ENCODE measurements at regions not wholly inside any gene's neighbourhood (a gene's known extent, or its start where the extent isn't known, plus 50 kb on each side); places are given as distances from the start of the nearest gene placed in this dataset.

GRCh38 chr2:12547566-12548170 is 169.1 kb upstream of the TRIB2 start:
- TF ChIP-seq, protein P1, sequence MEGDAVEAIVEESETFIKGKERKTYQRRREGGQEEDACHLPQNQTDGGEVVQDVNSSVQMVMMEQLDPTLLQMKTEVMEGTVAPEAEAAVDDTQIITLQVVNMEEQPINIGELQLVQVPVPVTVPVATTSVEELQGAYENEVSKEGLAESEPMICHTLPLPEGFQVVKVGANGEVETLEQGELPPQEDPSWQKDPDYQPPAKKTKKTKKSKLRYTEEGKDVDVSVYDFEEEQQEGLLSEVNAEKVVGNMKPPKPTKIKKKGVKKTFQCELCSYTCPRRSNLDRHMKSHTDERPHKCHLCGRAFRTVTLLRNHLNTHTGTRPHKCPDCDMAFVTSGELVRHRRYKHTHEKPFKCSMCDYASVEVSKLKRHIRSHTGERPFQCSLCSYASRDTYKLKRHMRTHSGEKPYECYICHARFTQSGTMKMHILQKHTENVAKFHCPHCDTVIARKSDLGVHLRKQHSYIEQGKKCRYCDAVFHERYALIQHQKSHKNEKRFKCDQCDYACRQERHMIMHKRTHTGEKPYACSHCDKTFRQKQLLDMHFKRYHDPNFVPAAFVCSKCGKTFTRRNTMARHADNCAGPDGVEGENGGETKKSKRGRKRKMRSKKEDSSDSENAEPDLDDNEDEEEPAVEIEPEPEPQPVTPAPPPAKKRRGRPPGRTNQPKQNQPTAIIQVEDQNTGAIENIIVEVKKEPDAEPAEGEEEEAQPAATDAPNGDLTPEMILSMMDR (IDR thresholded peaks at IDR 0.05; ENCODE audit: control insufficient read depth, extremely low read depth, insufficient read depth), result no peak
- H3K4me3 ChIP-seq (ENCODE audit: low read depth, low read length), result no peak overlapping the region
- DNase-seq (ENCODE audit: low read depth), result no peak

DNA sequence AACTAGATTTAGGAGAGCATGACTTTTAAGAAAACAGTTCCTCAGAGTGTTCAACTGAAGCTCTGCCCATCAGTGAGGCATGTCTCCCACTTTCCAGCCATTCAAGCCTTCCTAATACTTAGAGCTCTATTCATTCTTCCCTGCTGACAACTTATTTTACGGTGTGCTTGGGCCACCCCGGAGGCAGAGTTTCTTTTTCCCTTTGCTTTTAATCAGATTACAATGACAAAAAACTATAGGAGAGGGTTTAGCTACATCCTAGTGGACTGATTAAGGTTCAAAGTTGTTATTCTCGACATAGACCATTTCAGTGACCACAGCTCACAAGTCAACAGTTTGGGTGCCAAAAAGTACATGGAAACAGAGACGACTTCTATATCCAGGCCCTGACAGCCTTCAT is 167.8 kb upstream of the TRIB2 start:
- no peak overlapping the region for H3K4me3 ChIP-seq (ENCODE audit: low read depth, low read length)
- TF ChIP-seq, protein P1 (IDR thresholded peaks at IDR 0.05; ENCODE audit: control insufficient read depth, extremely low read depth, insufficient read depth), result no peak
- DNase-seq (ENCODE audit: low read depth), result no peak

DNA sequence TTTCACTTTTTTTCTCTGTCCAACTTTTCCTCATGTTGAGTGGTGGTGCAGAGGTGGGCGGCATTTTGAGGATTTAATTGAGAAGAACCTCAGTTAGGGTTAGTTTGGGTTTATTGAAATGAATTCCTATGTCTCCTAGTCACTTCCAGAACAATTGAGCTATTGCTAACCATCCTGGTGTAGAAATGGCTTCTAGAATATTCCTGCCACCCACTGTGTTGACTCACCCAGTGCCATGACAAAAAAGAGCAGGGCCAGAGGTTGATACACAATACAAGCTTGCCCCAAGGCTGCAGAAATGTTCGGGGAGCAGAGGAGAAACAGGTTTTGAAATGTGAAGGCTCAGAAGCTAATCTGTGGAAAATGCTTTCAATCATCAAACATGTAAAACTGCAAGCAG is 167.1 kb upstream of the TRIB2 start:
- no peak for DNase-seq (ENCODE audit: low read depth)
- TF ChIP-seq, protein P1 (IDR thresholded peaks at IDR 0.05; ENCODE audit: control insufficient read depth, extremely low read depth, insufficient read depth), result no peak
- no peak overlapping the region for H3K4me3 ChIP-seq (ENCODE audit: low read depth, low read length)

GRCh38 chr2:12552092-12552491 is 164.6 kb upstream of the TRIB2 start:
- no peak for DNase-seq (ENCODE audit: low read depth)
- TF ChIP-seq, protein P1 (IDR thresholded peaks at IDR 0.05; ENCODE audit: control insufficient read depth, extremely low read depth, insufficient read depth), result no peak
- H3K4me3 ChIP-seq (ENCODE audit: low read depth, low read length), result no peak overlapping the region

DNA sequence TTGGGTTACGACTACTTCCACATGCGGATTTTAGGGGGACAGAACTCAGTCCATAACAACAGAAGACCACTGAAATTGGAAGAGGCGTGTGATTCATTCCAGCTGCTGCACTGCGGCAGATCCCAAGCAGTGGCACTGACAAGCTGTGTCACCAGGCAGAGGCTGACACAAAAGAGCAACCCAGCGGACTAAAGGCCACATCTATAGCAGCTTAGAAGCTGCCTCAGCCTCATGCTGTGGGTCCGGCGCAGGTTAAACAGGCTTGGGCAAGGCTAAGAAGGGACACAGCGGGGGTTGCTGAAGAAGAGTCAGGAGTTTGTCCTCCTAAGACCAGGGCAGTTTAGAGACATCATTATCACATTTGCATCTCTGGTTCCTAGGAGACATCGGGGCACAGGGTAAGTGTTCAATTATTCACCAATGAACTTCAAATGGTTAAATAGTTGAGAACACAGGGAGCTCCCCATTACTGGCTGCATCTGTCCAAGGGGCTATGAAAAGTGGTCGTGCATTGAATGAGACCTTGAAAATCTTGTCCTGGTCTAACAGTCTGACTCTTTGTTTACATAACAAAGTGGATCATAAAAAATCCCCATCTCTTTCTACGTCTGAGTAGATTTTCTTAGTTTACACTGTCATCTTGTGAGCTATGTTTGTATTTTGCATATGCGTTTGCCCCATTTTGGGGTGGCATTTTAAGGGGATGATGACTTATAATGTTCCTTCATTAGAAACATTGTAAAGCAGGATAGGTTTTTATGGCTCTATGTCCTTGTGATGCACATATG is 162.3 kb upstream of the TRIB2 start:
- DNase-seq (ENCODE audit: low read depth), result no peak

GRCh38 chr2:12555012-12555645 is 161.6 kb upstream of the TRIB2 start:
- TF ChIP-seq, protein P1 (IDR thresholded peaks at IDR 0.05; ENCODE audit: control insufficient read depth, extremely low read depth, insufficient read depth), result no peak
- no peak for DNase-seq (ENCODE audit: low read depth)
- no peak overlapping the region for H3K4me3 ChIP-seq (ENCODE audit: low read depth, low read length)

More for the DNA sequence above, 162.3 kb upstream of the TRIB2 start:
- TF ChIP-seq, protein P1 (IDR thresholded peaks at IDR 0.05; ENCODE audit: control insufficient read depth, extremely low read depth, insufficient read depth), result no peak
- H3K4me3 ChIP-seq (ENCODE audit: low read depth, low read length), result no peak overlapping the region

All from LNCaP clone FGC (cell line).